NCI-H1048 (cell line): ENCODE measurements at regions not wholly inside any gene's neighbourhood (a gene's known extent, or its start where the extent isn't known, plus 50 kb on each side); places are given as distances from the start of the nearest gene placed in this dataset.
"Not testable (repeated sequence)": the region's sequence is repeated elsewhere in the genome, so short reads cannot be mapped to it uniquely, and the experiment has no call there.

Source experiments
- DNase-seq: peaks from one replicate; lab custom pipeline; 2025; lab: John Stamatoyannopoulos, UW

DNA sequence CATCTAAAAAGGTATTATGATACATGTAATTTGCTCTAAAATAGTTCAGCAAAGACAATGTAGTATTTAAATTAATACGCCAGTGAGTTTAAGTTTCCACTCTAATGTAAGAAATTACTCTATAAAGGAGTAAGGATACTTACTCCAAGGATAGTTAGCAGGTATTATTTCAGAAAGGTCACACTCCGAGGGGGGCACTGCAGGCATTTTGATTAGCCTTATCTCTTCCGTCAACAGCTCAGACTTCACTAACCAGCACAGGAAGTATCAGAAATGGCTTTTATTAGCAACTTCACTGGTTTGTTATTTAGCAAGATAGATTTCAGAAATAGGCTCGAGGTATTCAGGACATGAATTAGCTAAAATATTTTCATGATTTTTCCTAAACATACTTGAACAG lies 127.0 kb downstream of the COX18 start:
- DNase-seq, result no peak

DNA sequence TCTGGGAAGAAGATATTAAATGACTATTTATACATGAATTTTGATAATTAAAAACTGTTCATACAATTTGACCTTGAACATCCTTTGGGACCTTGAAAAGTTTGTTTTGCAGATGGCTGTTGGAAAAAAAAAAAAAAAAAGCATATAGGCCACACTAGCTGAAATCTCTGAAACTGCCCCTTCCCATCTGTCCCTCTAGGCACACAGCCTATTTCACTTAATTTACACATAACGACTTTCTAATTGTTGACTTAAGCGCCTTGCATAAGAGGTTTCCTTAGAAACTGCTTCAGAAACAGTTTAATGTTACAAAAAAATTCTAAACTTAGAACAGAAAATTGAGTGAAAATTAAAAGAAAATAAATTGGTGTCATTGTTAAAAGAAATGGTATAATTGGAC lies 131.0 kb downstream of the COX18 start:
- no peak for DNase-seq

DNA sequence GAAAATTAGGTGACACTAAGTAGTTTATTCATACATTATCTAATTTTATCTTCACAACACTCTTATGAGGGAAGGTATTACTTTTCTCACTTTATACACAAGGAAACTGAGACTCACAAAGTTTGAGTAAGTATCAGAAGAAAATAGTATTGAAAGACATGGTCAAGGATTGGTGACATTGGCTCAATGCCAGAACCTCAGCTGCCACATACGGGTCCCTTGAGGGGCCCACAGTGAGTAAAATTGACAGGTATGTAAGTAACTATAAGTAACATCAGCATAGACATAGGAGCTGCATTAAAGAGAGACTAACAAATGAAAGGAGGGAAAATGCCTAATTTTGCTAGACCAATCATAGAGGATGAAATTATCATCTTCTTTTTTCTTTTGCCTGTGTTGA lies 134.1 kb downstream of the COX18 start:
- DNase-seq, result no peak

- no peak for DNase-seq
Observed at GRCh38 chr4:72933029-72933428, 136.5 kb downstream of the COX18 start.

DNA sequence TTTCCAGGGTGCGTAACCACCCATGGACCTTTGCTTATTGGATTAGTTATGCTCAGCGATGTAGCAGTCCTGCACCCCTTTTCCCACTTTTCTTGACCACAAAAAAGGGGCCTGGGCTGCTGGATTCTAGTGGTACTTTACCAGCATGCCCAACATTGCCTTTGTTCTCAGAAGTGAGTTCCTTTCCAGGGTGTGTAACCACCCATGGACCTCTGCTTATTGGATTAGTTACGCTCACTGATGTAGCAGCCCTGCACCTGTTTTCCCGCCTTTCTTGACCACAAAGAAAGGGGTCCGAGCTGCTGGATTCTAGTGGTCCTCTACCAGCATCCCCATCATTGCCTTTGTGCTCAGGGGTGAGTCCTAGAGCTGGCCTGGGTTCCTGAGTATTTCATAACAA lies 138.2 kb downstream of the COX18 start:
- DNase-seq, result no peak

DNA sequence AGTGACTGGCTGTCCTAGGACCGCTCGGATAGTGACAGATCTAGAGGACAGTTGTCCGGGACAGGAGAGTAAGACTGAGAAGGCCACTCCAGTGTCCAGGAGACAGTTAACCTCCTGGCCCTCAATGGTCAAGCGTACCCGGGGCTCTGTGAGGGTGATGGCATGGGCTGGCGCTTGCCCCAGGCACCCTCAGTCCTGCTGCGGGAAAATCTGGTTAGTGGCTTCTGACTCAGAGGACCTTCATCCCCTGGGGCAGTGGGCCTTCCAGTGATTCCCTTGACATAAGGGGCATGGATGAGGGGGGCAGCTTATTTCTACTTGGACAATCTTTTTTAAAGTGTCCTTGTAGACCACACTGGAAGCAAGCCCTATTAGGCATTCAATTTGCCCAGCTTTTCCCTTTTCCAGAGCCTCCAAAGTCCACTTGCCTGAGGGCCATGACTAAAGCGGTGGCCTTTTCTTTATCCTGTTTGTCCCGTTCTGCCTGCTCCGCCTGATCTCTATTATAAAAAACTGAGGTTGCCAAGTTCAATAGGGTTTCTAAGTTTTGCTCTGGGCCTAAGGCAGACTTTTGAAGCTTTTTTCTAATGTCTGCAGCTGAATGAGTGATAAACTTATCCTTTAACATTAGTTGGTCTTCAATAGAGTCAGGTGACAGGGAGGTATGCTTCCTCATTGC lies 139.8 kb downstream of the COX18 start:
- DNase-seq, result not testable (repeated sequence)

DNA sequence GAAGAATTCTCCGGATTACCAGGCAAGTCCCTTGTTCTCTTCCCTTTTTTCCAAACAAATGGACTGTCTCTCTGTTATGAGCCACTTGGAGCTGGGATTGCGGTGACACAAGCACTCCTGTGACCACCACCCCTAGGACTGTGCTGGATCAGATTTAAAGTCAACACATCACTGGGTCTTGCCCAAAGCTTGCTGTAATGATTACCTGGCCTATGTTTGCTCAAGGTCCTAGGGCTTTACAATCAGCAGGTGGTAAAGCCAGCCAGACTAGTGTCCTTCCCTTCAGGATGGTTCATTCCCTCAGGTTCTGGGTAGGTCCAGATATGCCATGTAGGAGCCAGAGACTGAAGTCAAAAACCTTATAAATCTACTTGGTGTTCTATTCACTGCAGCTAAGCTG lies 144.7 kb downstream of the COX18 start:
- no peak for DNase-seq

GRCh38 chr4:72919937-72920336 lies 149.6 kb downstream of the COX18 start:
- no peak for DNase-seq

- no peak for DNase-seq
Observed at GRCh38 chr4:72919464-72919863, 150.1 kb downstream of the COX18 start.

DNA sequence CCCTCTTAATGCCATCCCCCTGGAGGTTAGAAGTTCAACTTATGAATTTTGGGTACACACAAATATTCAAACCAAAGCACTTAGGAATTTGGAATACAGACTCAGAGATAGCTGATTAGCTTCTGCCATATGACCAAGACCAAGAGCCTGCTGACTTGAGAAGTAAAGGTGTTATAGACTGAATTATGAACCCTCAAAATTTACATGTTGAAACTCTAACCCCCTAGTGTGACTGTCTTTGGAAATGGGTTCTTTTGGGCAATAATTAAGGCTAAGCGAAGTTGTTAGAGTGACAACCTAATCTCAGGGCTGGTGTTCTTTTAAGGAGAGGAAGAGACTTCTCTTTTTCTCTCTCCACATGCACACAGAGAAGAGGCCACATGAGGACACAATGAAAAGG lies 151.2 kb downstream of the COX18 start:
- no peak for DNase-seq

GRCh38 chr4:72911316-72911715 lies 158.2 kb downstream of the COX18 start:
- DNase-seq, result no peak

- DNase-seq, result no peak
Observed at GRCh38 chr4:72909461-72909860, 160.1 kb downstream of the COX18 start.

DNA sequence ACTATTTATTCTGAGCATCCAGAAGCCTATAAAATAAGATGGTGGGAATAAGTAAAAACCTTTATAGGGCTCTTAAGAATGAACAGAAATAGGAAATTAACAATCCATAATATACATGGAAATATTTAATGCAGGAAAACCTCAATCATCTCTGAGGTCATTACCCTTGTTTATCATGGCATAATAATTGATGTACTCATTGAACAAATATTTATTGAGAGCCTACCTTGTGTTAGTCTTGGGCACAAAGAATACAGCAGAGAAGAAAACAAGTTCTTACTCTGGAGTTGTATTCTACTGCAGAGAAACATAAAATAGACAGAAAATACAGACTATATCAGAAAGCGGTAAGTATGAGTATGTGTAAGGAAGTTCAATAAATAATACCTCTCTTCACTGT lies 167.2 kb downstream of the COX18 start:
- DNase-seq, result no peak

DNA sequence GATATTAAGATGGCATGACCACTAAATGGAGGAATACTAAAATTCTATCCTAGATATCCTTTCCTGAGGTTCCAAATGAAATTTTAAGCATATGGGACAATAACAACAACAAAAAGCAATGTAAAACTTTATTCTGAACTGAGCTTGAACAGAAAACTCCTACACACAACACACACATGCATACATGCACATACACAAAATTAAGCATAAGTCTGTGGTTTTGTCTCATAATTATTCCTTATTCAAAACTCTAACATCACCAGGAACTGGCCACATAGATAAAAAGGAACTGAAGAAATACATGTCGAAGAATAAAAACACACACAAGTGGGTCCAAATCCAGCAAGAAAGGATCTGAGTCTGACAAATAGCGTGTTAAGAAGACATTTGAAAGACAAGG lies 168.0 kb downstream of the COX18 start:
- DNase-seq, result no peak

DNA sequence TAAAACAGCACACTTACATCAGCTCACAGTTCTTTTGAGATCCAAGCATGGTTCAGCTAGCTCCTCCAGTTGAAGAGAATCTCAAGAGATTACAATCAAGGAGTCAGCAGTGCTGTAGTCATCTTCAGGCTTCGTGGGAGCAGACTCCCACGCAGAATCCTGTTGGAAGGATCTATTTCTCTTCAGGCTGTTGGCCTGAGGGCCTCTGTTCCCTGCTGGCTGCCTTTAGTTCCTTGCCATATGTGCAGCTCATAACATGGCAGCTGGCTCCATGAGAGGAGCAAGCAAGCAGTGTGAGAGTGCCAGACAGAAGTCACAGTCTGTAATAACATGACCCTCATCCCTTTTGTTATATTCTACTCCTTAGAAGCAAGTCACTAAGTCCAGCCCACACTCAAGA lies 168.6 kb downstream of the COX18 start:
- DNase-seq, result no peak

DNA sequence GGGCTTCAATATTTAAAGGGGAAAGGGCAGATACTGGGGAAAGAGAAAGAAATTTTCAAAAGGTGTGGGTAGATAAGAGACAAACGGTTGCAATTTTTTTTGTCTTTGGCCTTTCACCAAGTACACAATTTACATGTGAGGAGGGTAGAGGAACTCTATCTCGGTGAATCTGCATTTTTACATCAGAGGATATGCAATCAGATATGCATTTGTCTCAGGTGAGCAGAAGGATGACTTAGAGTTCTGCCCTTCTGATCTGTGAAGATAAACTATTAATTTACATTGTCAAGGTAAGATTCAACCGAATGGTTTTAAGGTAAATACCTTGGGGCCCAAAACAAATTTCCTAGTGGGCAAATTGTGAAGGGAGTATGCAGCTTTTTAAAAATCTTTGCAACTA lies 169.9 kb downstream of the COX18 start:
- DNase-seq, result no peak

GRCh38 chr4:72899214-72899613 lies 170.3 kb downstream of the COX18 start:
- DNase-seq, result no peak

DNA sequence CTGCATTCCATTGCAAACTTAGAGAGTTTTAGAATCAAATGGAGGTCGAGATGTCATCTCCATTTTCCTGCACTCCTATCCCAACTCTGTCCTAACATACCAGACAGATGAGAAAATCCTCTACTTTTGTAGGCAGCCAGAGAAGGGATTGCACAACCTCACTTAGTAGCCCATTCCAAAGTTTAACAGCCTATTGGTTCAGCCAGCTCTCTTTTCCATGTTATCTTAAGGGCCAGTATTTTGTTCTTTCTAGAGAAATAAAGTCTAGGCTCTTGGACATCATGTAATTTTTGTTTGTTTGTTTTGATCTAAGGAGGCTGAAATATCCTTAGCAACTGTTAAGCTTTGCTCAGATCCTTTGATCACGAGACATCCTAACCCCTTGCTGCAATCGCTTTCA lies 173.0 kb downstream of the COX18 start:
- DNase-seq, result no peak

- no peak for DNase-seq
Observed at GRCh38 chr4:72895408-72895807, 174.1 kb downstream of the COX18 start.

DNA sequence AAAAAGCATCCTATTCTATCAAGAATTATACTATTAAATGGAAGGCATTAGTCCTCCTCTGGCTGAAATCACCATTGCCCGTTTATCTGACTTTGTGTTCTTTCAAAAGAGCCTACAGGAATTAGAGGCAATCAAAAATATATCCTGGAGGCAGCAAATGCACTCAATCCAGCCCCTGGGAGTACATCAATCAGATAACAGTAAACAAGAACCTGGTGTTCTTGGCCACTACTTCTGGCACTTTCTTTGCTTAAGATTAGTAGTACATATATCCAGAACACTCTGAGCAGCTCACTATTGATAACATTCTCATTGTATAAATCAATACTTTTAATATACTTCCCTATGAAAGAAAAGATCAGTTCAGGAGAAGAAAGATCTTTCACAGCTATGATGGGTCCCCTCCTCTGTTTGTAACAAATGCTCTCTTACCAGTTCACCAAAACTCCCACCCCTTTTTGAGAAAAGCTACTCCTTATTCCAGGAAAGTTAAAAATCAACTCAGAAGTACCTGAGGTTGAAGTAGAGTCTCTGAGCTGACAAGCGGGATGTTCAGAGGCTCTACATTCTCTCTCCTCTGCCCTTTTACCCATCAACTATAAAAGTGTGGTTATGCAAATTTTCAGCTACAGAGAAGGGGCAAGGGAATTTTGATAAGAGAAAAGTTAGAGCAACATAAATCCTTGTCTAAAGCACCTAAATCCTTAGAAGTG lies 176.0 kb downstream of the COX18 start:
- no peak for DNase-seq

DNA sequence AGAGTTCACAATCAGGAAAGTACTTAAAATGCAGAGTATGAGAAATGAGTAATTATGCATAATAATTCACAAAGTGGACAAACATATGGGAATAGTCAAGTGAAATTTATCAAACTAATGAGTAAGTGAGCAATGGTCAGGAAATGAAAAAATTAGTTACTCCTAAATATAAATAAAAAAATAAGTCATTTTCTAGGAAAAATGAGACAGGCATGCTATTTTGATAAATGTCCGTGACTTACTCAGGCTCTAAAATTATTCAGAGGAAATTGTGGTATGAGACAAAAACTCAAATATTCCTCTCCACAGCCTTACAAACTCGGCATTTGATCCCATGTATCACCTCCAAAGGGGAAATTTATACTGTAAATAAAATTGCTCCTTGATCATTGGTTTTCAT lies 181.2 kb downstream of the COX18 start:
- no peak for DNase-seq

DNA sequence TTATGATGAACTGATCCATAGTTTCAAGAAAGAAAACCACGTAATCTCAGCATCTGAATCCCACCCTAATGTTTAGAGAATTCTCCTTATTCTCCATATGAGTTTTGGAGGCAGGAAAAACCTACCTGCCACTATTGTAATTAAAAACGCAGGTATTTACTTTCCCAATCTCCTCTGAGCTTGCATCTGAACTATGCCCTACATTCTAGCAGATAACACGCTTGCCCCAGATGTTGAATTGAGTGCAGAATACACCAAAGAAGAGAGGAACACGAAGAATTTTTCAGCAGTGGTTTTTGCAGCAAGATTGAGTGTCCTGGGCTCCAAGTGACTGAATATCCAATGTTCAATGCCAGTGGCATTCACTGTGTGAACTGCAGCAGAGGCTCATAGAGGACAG lies 182.4 kb downstream of the COX18 start:
- no peak for DNase-seq

- no peak for DNase-seq
Observed at GRCh38 chr4:72886602-72887001, 182.9 kb downstream of the COX18 start.

DNA sequence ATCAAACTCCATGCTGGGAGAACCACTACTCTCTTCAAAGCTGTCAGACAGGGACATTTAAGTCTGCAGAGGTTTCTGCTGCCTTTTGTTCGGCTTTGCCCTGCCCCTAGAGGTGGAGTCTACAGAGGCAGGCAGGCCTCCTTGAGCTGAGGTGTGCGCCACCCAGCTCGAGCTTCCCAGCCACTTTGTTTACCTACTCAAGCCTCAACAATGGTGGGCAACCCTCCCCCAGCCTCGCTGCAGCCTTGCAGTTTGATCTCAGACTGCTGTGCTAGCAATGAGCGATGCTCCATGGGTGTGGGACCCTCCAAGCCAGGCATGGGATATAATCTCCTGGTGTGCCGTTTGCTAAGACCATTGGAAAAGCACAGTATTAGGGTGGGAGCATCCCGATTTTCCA lies 185.3 kb downstream of the COX18 start:
- DNase-seq, result not testable (repeated sequence)
